GM18858 (cell line): ENCODE measurements at regions not wholly inside any gene's neighbourhood (a gene's known extent, or its start where the extent isn't known, plus 50 kb on each side); places are given as distances from the start of the nearest gene placed in this dataset.

ENCODE experiments used
- ATAC-seq: cut with Tn5 transposase; IDR thresholded peaks from one replicate; pipeline ENCODE4 v1.9.1; 2021; ENCODE audit not compliant: unreplicated experiment

- no peak for ATAC-seq
These were observed 383.4 kb downstream of the VRK1 start for GRCh38 chr14:97180304-97181200.

GRCh38 chr14:97185186-97185585 lies 388.0 kb downstream of the VRK1 start:
- no peak for ATAC-seq

- ATAC-seq, result no peak
These were observed 390.7 kb downstream of the VRK1 start for GRCh38 chr14:97187916-97188315.

DNA sequence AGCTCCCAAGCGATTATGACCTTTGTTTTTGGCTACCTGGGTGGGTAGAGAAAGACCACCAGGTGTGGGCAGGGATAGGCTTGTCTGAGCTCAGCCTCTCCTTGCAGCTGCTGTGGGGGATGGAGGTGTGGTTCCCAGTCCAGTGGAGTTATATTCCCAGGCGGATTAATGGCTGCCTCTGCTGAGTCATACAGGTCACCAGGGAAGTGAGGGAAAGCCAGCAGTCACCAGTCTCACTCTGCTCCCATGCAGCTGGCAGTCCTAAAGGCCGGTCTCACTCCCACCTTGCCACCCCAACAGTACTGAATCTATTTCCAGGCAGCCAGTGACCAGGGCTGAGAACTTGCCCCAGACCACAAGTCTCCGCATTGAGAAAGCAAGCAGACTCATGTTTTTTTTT lies 399.2 kb downstream of the VRK1 start:
- ATAC-seq, result no peak

DNA sequence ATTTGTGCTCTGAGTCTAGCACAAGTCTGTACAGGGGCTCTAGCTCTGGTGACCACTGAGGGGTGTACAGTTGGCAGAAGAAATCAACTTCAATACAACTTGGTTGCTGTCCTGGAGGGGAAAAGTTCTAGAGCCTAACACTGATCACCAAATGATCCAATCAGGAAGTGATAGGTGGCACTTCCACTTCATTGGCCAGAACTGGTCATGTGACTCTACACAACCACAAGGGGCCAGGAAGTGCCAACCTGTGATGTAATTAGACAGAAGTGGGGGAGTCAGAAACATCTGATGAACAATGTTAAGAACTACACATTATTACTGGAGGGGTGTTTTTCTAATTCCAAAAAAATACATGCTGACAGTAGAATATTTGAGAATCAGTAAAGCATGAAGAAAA lies 401.6 kb downstream of the VRK1 start:
- ATAC-seq, result no peak

GRCh38 chr14:97200245-97200644 lies 403.1 kb downstream of the VRK1 start:
- ATAC-seq, result no peak

- ATAC-seq, result no peak
These were observed 409.7 kb downstream of the VRK1 start for GRCh38 chr14:97206916-97207315.

DNA sequence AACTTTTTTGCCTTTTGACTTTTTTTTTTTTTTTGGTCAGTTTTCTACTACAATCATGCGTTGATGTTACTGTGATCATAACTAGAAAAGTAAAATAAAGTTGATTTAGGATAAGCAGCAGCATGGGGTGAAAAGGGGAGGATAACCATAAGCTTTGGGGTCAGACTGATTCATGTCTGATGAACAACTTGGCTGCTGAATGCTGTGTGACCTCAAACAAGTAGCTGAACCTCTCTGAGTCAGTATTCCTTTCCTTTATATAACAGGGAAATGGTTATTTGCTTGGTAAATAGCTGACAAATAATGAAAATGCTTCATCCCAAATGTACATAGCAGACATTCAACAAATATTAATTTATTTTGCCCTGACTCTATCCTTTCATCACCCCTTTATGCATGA lies 413.0 kb downstream of the VRK1 start:
- ATAC-seq, result no peak

GRCh38 chr14:97212399-97212798 lies 415.2 kb downstream of the VRK1 start:
- no peak for ATAC-seq

GRCh38 chr14:97213720-97214119 lies 416.5 kb downstream of the VRK1 start:
- no peak for ATAC-seq

DNA sequence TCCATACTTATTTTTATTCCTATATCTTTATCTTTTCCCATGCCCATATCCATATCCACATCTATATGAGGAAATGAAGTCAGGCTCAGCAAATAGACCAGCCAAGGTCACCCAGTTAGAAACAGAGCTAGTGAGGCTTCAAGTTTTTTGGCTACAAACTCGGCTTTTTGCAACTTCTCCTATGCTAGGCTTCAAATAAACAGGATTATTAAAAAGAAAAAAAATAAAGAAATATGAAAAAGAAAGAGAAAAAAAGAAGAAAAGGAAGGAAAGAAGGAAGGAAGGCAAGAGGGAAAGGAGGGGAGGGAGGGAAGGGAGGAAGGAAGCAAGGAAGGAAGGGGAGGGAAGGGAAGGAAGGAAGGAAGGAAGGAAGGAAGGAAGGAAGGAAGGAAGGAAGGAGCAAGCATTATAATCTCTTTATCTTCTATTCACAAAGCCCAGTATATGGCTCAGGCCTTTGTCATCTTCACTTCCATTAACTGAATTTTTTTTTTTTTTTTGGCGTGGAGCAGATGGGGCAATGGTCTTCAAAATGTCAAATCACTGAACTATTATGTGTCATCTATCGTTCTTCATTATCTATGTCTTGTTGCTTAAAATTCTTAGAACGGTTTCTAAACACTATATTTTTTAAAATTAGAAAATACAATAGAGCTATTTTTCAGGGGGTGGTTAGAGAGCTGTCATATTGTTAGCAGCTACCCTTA lies 418.2 kb downstream of the VRK1 start:
- ATAC-seq, result no peak

DNA sequence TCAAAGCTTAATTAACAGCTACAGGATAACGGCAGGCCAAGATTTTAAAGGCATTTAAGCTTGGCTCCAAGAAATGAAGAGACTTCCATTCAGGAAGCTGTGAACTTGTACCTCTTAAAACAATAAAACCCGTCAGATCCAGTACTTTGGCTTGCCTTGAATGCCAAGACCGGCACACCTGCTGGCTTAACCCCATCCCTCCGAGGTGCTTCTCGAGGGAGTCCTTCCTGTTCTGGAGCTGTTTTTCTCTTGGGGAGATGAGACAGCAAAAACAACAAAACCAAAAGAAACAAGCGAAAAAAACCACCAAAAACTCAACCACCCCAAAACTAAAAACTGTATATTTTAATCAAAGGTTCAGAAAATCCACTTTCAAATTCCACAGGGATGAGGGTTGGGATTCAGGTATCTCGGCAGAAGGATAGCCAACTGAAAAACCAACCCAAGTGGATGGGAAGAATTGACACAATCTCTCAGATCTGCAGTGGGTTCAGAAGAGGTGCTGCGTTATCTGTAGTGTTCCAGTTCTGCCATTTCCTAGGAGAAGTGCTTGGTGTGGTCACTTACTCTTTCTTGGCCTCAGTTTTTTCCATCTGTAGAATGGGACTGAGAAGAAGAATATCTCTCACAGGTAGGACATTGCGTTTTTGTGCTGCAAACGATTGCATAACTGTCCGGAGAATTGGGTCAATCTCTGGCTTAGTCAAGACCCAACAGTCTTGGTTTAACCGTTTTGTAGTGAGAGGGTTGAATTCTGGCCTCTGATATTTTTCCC lies 420.1 kb downstream of the VRK1 start:
- no peak for ATAC-seq

DNA sequence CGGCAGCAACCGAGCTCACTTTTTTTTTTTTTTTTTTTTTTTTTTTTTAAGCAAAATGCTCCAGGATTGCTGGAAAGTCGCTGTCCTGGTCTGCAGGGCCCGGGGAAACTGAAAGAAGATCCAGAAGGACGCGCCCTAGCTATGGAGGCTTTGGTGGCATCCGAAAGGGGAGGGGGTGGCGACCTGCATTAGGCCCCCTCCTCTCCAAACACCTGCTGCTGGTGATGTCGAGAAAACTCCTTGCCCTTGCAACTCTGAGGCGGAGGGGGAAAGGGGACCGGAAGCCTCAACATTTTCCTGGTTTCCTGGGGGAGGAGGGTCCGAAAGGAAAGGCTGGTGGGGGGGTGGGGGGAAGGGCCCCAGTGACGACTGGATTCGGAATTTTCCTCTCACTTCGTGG lies 421.1 kb downstream of the VRK1 start:
- ATAC-seq, result no peak

DNA sequence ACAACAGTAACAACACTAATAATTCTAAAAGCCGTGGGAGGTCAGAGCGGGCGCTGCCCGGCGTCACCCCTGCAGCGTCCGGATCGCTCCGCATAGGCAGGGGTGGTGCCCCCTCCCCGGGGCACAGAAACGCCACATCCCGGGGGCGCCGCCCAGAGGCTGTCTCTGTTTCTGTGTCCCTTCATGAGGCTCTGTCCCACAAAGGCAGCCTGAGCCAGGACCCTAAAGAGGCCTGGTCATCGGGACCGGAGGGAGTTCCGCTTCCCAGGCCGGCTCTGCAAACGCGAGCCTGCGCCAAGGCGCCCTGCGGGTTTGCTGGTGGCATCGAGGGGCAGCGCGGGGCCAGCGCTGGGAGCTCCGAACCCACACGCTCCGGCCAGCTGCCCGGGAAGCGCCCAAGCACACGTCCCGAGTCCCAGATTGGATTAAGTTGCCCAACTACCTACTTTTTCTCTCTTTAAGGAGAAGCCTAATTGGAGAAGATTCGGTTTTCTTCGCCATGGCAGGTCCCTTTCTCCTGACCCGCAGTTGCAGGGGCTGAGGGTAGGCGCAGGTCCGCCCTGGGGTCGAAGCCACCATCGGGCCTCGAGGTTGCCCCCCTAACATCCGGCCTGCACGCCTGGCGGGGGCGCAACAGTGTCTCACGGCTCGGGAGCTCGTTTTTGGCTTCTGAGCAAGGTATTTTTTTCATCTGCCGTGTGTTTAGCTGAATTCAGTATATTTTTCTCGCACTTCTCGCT lies 421.7 kb downstream of the VRK1 start:
- ATAC-seq, result no peak

- ATAC-seq, result no peak
These were observed 422.3 kb downstream of the VRK1 start for GRCh38 chr14:97219431-97220017.

DNA sequence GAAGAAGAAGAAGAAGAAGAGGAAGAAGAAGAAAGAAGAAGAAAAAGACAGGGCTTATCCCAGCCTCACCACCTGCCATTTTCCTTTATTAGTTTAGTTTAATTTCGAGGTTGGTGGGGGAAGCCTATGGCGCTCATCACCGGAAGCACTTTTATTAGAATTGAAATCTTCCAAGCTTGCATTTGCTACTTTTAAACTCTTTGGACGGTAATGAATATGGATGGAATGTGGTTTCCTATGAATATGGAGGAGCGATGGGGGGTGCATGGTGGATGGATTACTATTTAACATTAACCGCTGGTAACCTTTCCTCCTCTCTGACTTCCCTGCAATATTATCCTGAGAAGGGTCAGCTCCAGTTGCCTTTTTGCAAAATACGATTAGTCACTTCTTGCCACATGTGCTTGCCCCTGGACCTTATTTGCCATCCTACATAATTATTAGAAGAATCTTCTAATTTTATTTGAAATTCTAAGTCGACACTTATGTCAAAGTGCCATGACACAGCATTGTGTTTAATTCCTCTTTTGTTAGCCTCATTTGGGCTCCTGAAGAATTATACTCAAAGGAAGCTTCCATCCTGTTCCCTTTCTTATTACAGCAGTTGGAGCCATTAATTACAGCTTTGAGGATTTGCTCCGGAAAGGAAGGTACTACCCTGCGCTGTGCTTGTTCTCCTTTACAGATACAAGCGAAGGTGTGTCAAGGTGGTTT lies 424.5 kb downstream of the VRK1 start:
- no peak for ATAC-seq

DNA sequence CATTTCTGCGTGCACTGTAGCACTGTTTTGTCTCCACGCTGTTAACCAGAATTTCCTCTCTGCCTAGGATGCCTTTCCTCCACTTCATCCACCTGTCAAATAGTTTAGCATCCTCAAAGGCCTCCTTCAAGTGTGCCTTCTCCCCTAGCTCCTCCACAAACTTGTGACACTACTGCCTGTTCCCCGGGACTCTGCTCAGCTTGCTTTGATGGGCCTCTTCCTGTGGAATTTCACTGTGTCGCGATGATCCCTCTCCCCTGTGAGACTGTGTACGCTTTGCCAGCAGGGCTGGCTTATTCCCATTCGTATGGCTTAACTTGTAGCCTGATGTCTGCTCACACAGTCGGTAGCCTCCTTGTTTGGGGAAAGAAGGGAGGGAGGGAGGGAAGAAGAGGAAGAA lies 426.8 kb downstream of the VRK1 start:
- ATAC-seq, result no peak

DNA sequence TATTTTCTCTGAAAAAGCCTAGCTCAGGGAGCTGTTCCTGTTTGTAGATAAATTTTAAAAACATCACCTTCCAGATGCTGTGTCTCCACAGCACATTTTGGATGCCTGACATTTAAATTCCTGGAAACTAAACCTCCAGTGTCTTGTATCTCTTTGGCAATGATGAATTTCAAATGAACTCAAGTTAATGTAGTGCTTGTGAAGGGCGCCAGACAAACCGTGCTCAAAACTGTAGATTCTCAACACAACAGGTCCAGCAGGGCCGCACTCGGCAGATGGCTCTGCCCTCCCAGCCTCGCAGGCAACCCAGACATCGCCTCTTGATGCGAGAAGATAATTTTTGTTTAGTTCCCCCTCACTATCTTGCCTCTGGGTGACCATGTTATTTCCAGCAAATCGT lies 432.9 kb downstream of the VRK1 start:
- no peak for ATAC-seq

- ATAC-seq, result no peak
These were observed 436.3 kb downstream of the VRK1 start for GRCh38 chr14:97233319-97233985.
